ENCODE measurements at regions not wholly inside any gene's neighbourhood (a gene's known extent, or its start where the extent isn't known, plus 50 kb on each side); places are given as distances from the start of the nearest gene placed in this dataset.

DNA sequence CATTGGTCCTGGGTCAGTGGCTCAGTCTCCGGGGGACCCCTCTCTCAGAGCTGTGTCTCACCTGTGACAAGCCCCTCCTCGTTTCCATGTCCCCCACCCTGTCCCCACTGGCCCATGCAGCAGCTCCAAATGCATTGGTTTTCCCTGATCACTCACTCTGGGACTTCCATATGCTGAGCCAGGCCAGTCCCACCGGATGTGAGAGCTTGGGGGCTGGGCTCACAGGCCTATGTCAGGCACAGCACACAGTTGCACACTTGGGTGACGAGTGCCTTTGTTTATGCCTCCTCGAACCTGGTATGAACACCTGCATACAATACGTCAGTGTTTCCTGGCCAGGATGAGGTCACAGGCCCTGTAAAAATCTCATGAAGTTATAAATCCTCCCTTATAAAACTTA lies 232.5 kb downstream of the TFCP2L1 start:
- Histone ChIP-seq H3K4me3 (no peak overlapping the region), H3K27ac (no peak overlapping the region), H3K27me3 (ENCODE audit: insufficient read depth in 3 of 3, low read length in 2 of 3) (no peaks in the 10 kb centered on the region), H3K36me3 (ENCODE audit: insufficient read depth in 1 of 2, low read depth in 1 of 2) (no peaks in the 10 kb centered on the region), H3K9me3 (no peaks in the 10 kb centered on the region), H3K4me1 (no peaks in the 10 kb centered on the region)
- TF ChIP-seq, protein P1, sequence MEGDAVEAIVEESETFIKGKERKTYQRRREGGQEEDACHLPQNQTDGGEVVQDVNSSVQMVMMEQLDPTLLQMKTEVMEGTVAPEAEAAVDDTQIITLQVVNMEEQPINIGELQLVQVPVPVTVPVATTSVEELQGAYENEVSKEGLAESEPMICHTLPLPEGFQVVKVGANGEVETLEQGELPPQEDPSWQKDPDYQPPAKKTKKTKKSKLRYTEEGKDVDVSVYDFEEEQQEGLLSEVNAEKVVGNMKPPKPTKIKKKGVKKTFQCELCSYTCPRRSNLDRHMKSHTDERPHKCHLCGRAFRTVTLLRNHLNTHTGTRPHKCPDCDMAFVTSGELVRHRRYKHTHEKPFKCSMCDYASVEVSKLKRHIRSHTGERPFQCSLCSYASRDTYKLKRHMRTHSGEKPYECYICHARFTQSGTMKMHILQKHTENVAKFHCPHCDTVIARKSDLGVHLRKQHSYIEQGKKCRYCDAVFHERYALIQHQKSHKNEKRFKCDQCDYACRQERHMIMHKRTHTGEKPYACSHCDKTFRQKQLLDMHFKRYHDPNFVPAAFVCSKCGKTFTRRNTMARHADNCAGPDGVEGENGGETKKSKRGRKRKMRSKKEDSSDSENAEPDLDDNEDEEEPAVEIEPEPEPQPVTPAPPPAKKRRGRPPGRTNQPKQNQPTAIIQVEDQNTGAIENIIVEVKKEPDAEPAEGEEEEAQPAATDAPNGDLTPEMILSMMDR (IDR thresholded peaks at IDR 0.05): no peak
- DNase-seq: no peak
- intact Hi-C loops (cut with DNase I): no loop called here
- ATAC-seq: no peak
- WGBS, 3 donors: 60 to 68% (median 60%) methylated on average over 6 of the region's 6 CpGs

DNA sequence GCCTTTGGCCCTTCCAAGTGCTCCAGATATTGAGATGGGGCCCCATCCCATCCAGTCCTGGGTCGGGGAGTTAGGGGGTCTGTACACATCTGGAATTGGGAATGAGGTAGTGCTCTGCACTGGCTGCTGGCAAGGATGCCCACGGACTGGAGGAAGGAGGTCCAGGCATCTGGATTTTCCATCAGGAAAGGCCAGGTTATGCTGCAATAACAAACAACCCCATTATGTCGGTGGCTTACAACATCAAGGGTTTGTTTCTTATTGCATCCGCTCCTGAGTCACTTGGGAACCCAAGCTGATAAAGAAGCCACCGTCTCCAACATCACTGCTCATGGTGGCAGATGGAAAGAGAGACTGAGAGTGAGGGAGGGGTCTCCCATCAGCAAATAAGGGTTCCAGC lies 229.9 kb downstream of the TFCP2L1 start:
- 75 to 85% (median 82%) methylated on average over 5 of the region's 5 CpGs for WGBS, 3 donors
- ATAC-seq: no peak
- Histone ChIP-seq H3K4me3 (no peak overlapping the region), H3K27ac (no peak overlapping the region), H3K27me3 (ENCODE audit: insufficient read depth in 3 of 3, low read length in 2 of 3) (no peaks in the 10 kb centered on the region), H3K36me3 (ENCODE audit: insufficient read depth in 1 of 2, low read depth in 1 of 2) (no peaks in the 10 kb centered on the region), H3K4me1 (no peaks in the 10 kb centered on the region), H3K9me3 (no peaks in the 10 kb centered on the region)
- intact Hi-C loops (cut with DNase I): no loop called here
- no peak for DNase-seq
- TF ChIP-seq, protein P1 (IDR thresholded peaks at IDR 0.05): no peak

- H3K9me3 ChIP-seq: no peaks in the 10 kb centered on the region
- peak in 1 of 2 donors; percentile 25 for DNase-seq
- H3K4me3 ChIP-seq: no peak overlapping the region
- intact Hi-C loops (cut with DNase I): no loop called here
- H3K36me3 ChIP-seq (ENCODE audit: insufficient read depth in 1 of 2, low read depth in 1 of 2): no peaks in the 10 kb centered on the region
- TF ChIP-seq, protein P1 (IDR thresholded peaks at IDR 0.05): no peak
- no peaks in the 10 kb centered on the region for H3K4me1 ChIP-seq
- no peak for ATAC-seq
- no peaks in the 10 kb centered on the region for H3K27me3 ChIP-seq (ENCODE audit: insufficient read depth in 3 of 3, low read length in 2 of 3)
- WGBS, 3 donors: 81 to 90% (median 87%) methylated on average over 4 of the region's 4 CpGs
- no peak overlapping the region for H3K27ac ChIP-seq
Measured at GRCh38 chr2:121055501-121055900, 229.5 kb downstream of the TFCP2L1 start.

DNA sequence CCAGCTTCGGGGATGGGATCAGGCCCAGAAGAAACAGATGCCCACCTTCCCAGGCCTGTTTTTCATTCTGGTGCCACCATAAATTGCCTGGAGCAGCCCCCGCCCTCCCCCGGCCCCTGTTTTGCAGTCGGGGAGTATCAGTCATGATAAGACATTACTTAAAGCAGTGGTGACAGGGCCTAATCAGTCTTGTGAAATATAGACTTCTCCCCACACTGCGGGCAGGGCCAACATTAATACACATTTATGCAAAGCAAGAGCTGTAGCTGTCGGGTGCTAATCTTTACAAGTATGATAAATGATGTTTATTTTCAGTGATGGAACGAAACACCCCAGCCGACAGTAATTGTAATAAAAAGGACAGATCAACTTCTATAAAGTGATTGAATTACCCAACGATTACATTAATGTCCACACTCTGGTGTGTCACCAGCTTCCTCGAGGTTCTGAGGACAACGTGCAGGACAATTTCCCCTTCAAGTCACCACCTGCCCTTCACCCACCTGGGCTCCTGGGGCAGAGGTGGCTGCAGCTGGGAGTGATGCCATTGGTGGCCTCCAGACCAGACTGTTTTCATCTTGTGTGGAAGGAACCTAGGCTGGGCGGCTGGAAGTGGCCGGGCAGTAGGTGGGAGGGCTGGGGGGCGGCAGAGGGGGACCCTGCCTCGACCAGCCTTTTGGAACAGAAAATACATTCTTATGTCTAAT lies 226.0 kb downstream of the TFCP2L1 start:
- H3K36me3 ChIP-seq (ENCODE audit: insufficient read depth in 1 of 2, low read depth in 1 of 2): no peaks in the 10 kb centered on the region
- TF ChIP-seq, protein P1 (IDR thresholded peaks at IDR 0.05): no peak
- H3K4me3 ChIP-seq: no peak overlapping the region
- H3K4me1 ChIP-seq: no peaks in the 10 kb centered on the region
- WGBS, 3 donors: 84 to 88% (median 87%) methylated on average over 15 of the region's 15 CpGs
- intact Hi-C loops (cut with DNase I): no loop called here
- peaks cover 0 to 5% (median 2%) of the 10 kb centered on the region in 3 donors for H3K27me3 ChIP-seq (ENCODE audit: insufficient read depth in 3 of 3, low read length in 2 of 3)
- no peak overlapping the region for H3K27ac ChIP-seq
- no peak for ATAC-seq
- no peaks in the 10 kb centered on the region for H3K9me3 ChIP-seq
- no peak for DNase-seq

Measured in psoas muscle (tissue), 7 donors.